Right cardiac atrium (tissue), 5 donors: ENCODE measurements at regions not wholly inside any gene's neighbourhood (a gene's known extent, or its start where the extent isn't known, plus 50 kb on each side); places are given as distances from the start of the nearest gene placed in this dataset.
A peak's percentile ranks its signal among the peaks of the same experiment; 100 is the strongest.
"Not testable (repeated sequence)": the region's sequence is repeated elsewhere in the genome, so short reads cannot be mapped to it uniquely, and the experiment has no call there.

Source experiments
- ATAC-seq, 2 donors: fragments of 200-7000 bp; cut with Tn5 transposase; one replicate each; pipeline versions ENCODE4 v1.8.0 to v1.9.1; 2020; ENCODE audit warnings: moderate library complexity in 2 of 2, mild to moderate bottlenecking in 1 of 2
- DNase-seq, 3 donors: peaks; one replicate each; pipeline ENCODE4 v3.0.0-alpha.2; 2020
- H3K27ac ChIP-seq: one replicate; pipeline ENCODE4 v1.5.1; 2013; ENCODE audit warnings: mild to moderate bottlenecking, low read length, control low read depth, moderate library complexity
- H3K27me3 ChIP-seq: one replicate; pipeline ENCODE4 v1.6.1; 2013; ENCODE audit not compliant: control insufficient read depth, insufficient read depth
- H3K4me1 ChIP-seq: one replicate; pipeline ENCODE4 v1.6.1; 2013; ENCODE audit warnings: low read length; ENCODE audit not compliant: control insufficient read depth, insufficient read depth
- H3K4me3 ChIP-seq: one replicate; pipeline ENCODE4 v1.5.1; 2013; ENCODE audit warnings: low read length, control low read depth
- H3K9me3 ChIP-seq: one replicate; pipeline ENCODE4 v1.6.1; 2013; ENCODE audit warnings: low read length; ENCODE audit not compliant: control insufficient read depth
- WGBS: extraction: QIAGEN DNeasy Blood & Tissue Kit; methylation state at CpG from one replicate; pipeline ENCODE4 v1.1.7; 2013; 5-methylcytosine and 5-hydroxymethylcytosine counted together
- intact Hi-C, 4 donors: fragments of 100-400 bp; cut with DNase I; formaldehyde crosslinking; loops; one replicate each; pipeline versions ENCODE4 v1.11.0 to v1.14.0; 2022 to 2023
- donor health status: healthy with polysubstance abuse.
- donor health status: DM: no; HTN: yes; CAD: no.
- donor health status: DM: no; HTN: no; CAD: no.
- donor health status: DM: no; HTN: yes; CAD: no; lungs with severe emphysema.
- donor health status: DM: yes; HTN: yes; CAD: no.

GRCh38 chr3:31319332-31319731 is 213.4 kb upstream of the STT3B start:
- 94% methylated on average over 2 of the region's 2 CpGs for WGBS
- Histone ChIP-seq H3K27me3 (no peaks in the 10 kb centered on the region), H3K4me1 (no peaks in the 10 kb centered on the region), H3K9me3 (no peaks in the 10 kb centered on the region), H3K27ac (no peak overlapping the region), H3K4me3 (no peak overlapping the region)
- no peak for DNase-seq
- intact Hi-C loops, result no loop called here
- no peak for ATAC-seq

GRCh38 chr3:31321620-31322019 is 211.1 kb upstream of the STT3B start:
- Histone ChIP-seq H3K27ac (no peak overlapping the region), H3K4me1 (no peaks in the 10 kb centered on the region), H3K4me3 (no peak overlapping the region), H3K27me3 (no peaks in the 10 kb centered on the region), H3K9me3 (no peaks in the 10 kb centered on the region)
- 10% methylated on average over 1 of the region's 1 CpG for WGBS
- intact Hi-C loops, result no loop called here
- DNase-seq (peak in 2 of 3 donors; percentile 16 to 71), ATAC-seq (no peak)

GRCh38 chr3:31322460-31322859 is 210.3 kb upstream of the STT3B start:
- DNase-seq, result no peak
- Histone ChIP-seq H3K27ac (no peak overlapping the region), H3K4me3 (no peak overlapping the region), H3K4me1 (no peaks in the 10 kb centered on the region), H3K9me3 (no peaks in the 10 kb centered on the region), H3K27me3 (no peaks in the 10 kb centered on the region)
- WGBS, result 54% methylated on average over 4 of the region's 4 CpGs
- intact Hi-C loops, result no loop called here
- ATAC-seq, result no peak

GRCh38 chr3:31327826-31328357 is 204.8 kb upstream of the STT3B start:
- H3K4me1 ChIP-seq, H3K27me3 ChIP-seq, DNase-seq, H3K27ac ChIP-seq, intact Hi-C loops, ATAC-seq, H3K4me3 ChIP-seq, H3K9me3 ChIP-seq: not testable (repeated sequence)
- WGBS, result 64% methylated on average over 3 of the region's 3 CpGs

GRCh38 chr3:31331278-31331677 is 201.4 kb upstream of the STT3B start:
- intact Hi-C loops, result no loop called here
- Histone ChIP-seq H3K27ac (no peak overlapping the region), H3K27me3 (no peaks in the 10 kb centered on the region), H3K4me3 (no peak overlapping the region), H3K4me1 (no peaks in the 10 kb centered on the region), H3K9me3 (no peaks in the 10 kb centered on the region)
- 86% methylated on average over 3 of the region's 3 CpGs for WGBS
- ATAC-seq (no peak), DNase-seq (no peak)

- H3K27me3 ChIP-seq, result no peaks in the 10 kb centered on the region
- 53% methylated on average over 2 of the region's 2 CpGs for whole genome bisulfite sequencing
- H3K4me1 ChIP-seq, result no peaks in the 10 kb centered on the region
- no peaks in the 10 kb centered on the region for H3K9me3 ChIP-seq
- no peak overlapping the region for H3K27ac ChIP-seq
- intact Hi-C loops, result no loop called here
- ATAC-seq (no peak), DNase-seq (peak in 1 of 3 donors; percentile 25)
- H3K4me3 ChIP-seq, result no peak overlapping the region
These were observed 191.6 kb upstream of the STT3B start for GRCh38 chr3:31341130-31341529.

GRCh38 chr3:31343075-31343474 is 189.7 kb upstream of the STT3B start:
- 78% methylated on average over 1 of the region's 1 CpG for WGBS
- no peaks in the 10 kb centered on the region for H3K27me3 ChIP-seq
- no peaks in the 10 kb centered on the region for H3K4me1 ChIP-seq
- DNase-seq (no peak), ATAC-seq (no peak)
- no peak overlapping the region for H3K27ac ChIP-seq
- no peaks in the 10 kb centered on the region for H3K9me3 ChIP-seq
- intact Hi-C loops, result no loop called here
- no peak overlapping the region for H3K4me3 ChIP-seq

GRCh38 chr3:31345581-31345980 is 187.1 kb upstream of the STT3B start:
- ATAC-seq (no peak), DNase-seq (no peak)
- intact Hi-C loops, result no loop called here
- whole genome bisulfite sequencing, result 83% methylated on average over 2 of the region's 2 CpGs
- Histone ChIP-seq H3K4me3 (no peak overlapping the region), H3K9me3 (no peaks in the 10 kb centered on the region), H3K27me3 (no peaks in the 10 kb centered on the region), H3K4me1 (no peaks in the 10 kb centered on the region), H3K27ac (no peak overlapping the region)

- 72% methylated on average over 5 of the region's 5 CpGs for WGBS
These were observed 186.2 kb upstream of the STT3B start for GRCh38 chr3:31346542-31346979.

GRCh38 chr3:31349001-31349748 is 183.6 kb upstream of the STT3B start:
- Histone ChIP-seq H3K4me1 (no peaks in the 10 kb centered on the region), H3K4me3 (no peak overlapping the region), H3K9me3 (no peaks in the 10 kb centered on the region), H3K27me3 (no peaks in the 10 kb centered on the region), H3K27ac (no peak overlapping the region)
- ATAC-seq (no peak), DNase-seq (no peak)
- intact Hi-C loops, result no loop called here
- WGBS, result 86% methylated on average over 1 of the region's 1 CpG

More at GRCh38 chr3:31346542-31346979, 186.2 kb upstream of the STT3B start:
- no peaks in the 10 kb centered on the region for H3K9me3 ChIP-seq
- no peaks in the 10 kb centered on the region for H3K4me1 ChIP-seq
- no peak overlapping the region for H3K4me3 ChIP-seq
- H3K27me3 ChIP-seq, result no peaks in the 10 kb centered on the region
- intact Hi-C loops, result no loop called here
- DNase-seq (no peak), ATAC-seq (no peak)
- H3K27ac ChIP-seq, result no peak overlapping the region

- no peaks in the 10 kb centered on the region for H3K9me3 ChIP-seq
- H3K27ac ChIP-seq, result no peak overlapping the region
- no peaks in the 10 kb centered on the region for H3K4me1 ChIP-seq
- 59% methylated on average over 2 of the region's 2 CpGs for whole genome bisulfite sequencing
- H3K27me3 ChIP-seq, result no peaks in the 10 kb centered on the region
- DNase-seq (no peak), ATAC-seq (no peak)
- intact Hi-C loops, result no loop called here
- no peak overlapping the region for H3K4me3 ChIP-seq
These were observed 182.4 kb upstream of the STT3B start for GRCh38 chr3:31350307-31350706.
